Osteoblast (primary cell): ENCODE measurements at regions not wholly inside any gene's neighbourhood (a gene's known extent, or its start where the extent isn't known, plus 50 kb on each side); places are given as distances from the start of the nearest gene placed in this dataset.

Experiments
- DNase-seq: peaks from one replicate; pipeline ENCODE4 v3.0.0; 2011; ENCODE audit warnings: low spot score, mixed read lengths; ENCODE audit not compliant: insufficient read length; ENCODE audit errors: missing footprints
- H2AFZ ChIP-seq: 2 replicates; pipeline ENCODE4 v1.6.0; 2011; ENCODE audit warnings: mild to moderate bottlenecking, low read length
- H3K27ac ChIP-seq: 2 replicates; pipeline ENCODE4 v1.5.1; 2011; ENCODE audit warnings: mild to moderate bottlenecking, low read depth, low read length, moderate library complexity
- H3K27me3 ChIP-seq: 2 replicates; pipeline ENCODE4 v1.6.0; 2012; ENCODE audit warnings: mild to moderate bottlenecking, control low read depth, inconsistent platforms, low read length, moderate library complexity; ENCODE audit not compliant: insufficient read depth
- H3K36me3 ChIP-seq: 2 replicates; pipeline ENCODE4 v1.5.1; 2011; ENCODE audit warnings: mild to moderate bottlenecking, low read length, control low read depth, moderate library complexity; ENCODE audit not compliant: insufficient read depth
- H3K4me1 ChIP-seq: 2 replicates; pipeline ENCODE4 v1.5.1; 2011; ENCODE audit warnings: mild to moderate bottlenecking, low read length, control low read depth, moderate library complexity; ENCODE audit not compliant: insufficient read depth
- H3K4me2 ChIP-seq: 2 replicates; pipeline ENCODE4 v1.6.0; 2011; ENCODE audit warnings: mild to moderate bottlenecking, low read length; ENCODE audit not compliant: insufficient read depth
- H3K4me3 ChIP-seq: fragments of 200-600 bp; sonication (generic); 3 replicates; pipeline ENCODE4 v1.5.1; 2012; ENCODE audit warnings: mild to moderate bottlenecking, low read length, inconsistent platforms; ENCODE audit not compliant: insufficient read depth
- H3K79me2 ChIP-seq: 2 replicates; pipeline ENCODE4 v1.6.0; 2012; ENCODE audit warnings: mild to moderate bottlenecking, low read length, control low read depth, inconsistent platforms; ENCODE audit not compliant: insufficient read depth
- H3K9me3 ChIP-seq: 2 replicates; pipeline ENCODE4 v1.5.1; 2011; ENCODE audit warnings: low read depth, low read length, control low read depth
- H4K20me1 ChIP-seq: 2 replicates; pipeline ENCODE4 v1.6.0; 2012; ENCODE audit warnings: mild to moderate bottlenecking, low read length, control low read depth; ENCODE audit not compliant: insufficient read depth
- TF ChIP-seq, protein P1 (sequence below): IDR thresholded peaks from 2 replicates; pipeline ENCODE4 v1.5.1; 2011; ENCODE audit warnings: mild to moderate bottlenecking, low read depth, low read length, moderate library complexity; ENCODE audit errors: extremely low read depth

DNA sequence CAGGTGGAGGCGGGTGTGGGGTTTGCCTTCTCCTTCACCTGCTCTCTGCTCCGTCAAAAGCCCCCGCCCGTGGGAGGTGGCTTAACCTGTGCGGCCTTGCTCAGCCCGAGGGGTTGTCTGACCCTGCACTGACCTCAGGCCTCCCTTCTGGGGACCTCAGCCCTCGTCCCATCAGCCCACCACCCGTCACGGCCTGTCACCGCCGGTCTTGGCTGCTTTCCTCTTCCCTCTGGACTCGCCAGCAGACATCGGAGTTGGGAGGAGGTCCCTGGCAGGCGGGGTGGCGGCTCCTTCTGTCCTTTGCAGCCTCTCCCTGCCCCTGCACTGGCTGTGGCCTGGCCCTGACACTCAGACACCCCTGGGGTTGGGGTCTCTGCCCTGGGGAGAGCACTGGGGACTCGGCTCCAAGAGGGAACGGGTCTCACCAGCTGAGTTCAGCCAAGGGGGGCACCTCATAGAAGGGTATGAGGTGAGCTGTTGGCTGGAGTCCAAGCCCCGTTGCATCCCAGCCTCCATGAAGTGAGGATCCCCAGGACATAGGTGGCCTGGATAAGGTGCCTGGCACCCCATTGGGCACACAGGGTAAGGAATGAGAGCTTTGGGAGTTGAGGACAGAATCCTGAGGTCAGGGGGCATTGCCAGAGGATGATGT, 999.6 kb downstream of the BRD1 start:
- H3K4me3 ChIP-seq = no peak overlapping the region
- no peak overlapping the region for H3K27ac ChIP-seq
- H3K79me2 ChIP-seq = no peaks in the 10 kb centered on the region
- H3K27me3 ChIP-seq = no peaks in the 10 kb centered on the region
- no peaks in the 10 kb centered on the region for H3K36me3 ChIP-seq
- TF ChIP-seq, protein P1, sequence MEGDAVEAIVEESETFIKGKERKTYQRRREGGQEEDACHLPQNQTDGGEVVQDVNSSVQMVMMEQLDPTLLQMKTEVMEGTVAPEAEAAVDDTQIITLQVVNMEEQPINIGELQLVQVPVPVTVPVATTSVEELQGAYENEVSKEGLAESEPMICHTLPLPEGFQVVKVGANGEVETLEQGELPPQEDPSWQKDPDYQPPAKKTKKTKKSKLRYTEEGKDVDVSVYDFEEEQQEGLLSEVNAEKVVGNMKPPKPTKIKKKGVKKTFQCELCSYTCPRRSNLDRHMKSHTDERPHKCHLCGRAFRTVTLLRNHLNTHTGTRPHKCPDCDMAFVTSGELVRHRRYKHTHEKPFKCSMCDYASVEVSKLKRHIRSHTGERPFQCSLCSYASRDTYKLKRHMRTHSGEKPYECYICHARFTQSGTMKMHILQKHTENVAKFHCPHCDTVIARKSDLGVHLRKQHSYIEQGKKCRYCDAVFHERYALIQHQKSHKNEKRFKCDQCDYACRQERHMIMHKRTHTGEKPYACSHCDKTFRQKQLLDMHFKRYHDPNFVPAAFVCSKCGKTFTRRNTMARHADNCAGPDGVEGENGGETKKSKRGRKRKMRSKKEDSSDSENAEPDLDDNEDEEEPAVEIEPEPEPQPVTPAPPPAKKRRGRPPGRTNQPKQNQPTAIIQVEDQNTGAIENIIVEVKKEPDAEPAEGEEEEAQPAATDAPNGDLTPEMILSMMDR = no peak
- H3K4me2 ChIP-seq = no peak overlapping the region
- peaks cover 2% of the 10 kb centered on the region for H3K9me3 ChIP-seq
- H2AFZ ChIP-seq = no peak overlapping the region
- H4K20me1 ChIP-seq = no peaks in the 10 kb centered on the region
- no peaks in the 10 kb centered on the region for H3K4me1 ChIP-seq
- no peak for DNase-seq

DNA sequence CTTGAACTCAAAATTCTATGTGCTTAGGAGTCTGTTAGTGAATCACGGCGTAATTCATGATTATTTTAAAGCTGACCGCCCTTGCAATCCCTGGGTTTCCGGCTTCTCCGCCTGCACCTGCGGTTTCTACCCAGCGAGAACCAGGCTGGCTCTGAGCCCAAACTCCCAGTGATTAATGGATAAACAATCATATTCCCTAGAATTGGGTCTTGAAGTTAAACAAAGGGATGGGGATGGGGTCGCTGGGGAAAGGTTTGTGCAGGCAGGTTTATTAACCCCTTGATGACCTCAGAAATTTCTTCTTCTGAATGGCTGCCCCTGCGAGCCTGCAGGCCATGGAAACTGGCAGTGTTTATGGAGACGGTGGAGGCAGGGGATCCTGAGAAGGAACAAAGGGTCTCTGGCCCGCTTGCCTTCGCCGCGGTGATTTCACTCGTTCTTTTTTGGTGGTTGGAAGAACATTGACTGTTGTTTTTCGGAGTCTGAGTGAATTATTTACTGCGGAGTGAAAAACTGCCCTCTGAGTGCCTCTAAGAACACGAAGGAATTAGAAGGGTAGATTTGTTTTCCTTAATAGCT, 1000.3 kb downstream of the BRD1 start:
- no peaks in the 10 kb centered on the region for H3K79me2 ChIP-seq
- H3K27ac ChIP-seq = no peak overlapping the region
- no peak overlapping the region for H2AFZ ChIP-seq
- no peak overlapping the region for H3K4me2 ChIP-seq
- no peaks in the 10 kb centered on the region for H4K20me1 ChIP-seq
- H3K4me3 ChIP-seq = no peak overlapping the region
- H3K4me1 ChIP-seq = no peaks in the 10 kb centered on the region
- TF ChIP-seq, protein P1 = no peak
- H3K27me3 ChIP-seq = no peaks in the 10 kb centered on the region
- no peak for DNase-seq
- no peaks in the 10 kb centered on the region for H3K36me3 ChIP-seq
- peaks cover 2% of the 10 kb centered on the region for H3K9me3 ChIP-seq

DNA sequence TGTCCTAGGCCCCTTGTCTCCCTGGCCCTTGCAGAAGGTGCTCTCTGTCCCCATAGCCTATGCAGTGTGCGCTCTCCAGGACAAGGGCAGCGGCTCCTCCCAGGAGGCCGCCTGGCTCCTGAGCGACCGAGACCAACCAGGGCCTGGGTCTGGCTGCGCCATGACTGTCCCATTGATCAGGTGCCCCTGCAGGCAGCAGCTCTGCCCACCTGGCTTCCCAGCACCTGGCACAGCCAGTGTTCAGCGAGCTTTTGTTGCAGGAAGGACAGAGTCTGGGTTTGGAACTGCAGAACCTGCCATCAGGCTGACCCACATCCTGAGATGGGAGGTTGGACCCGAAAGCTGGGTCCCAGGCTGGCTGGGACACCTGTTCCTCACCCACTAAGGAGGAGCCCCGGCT, 1001.1 kb downstream of the BRD1 start:
- H3K4me3 ChIP-seq = no peak overlapping the region
- H4K20me1 ChIP-seq = no peaks in the 10 kb centered on the region
- no peaks in the 10 kb centered on the region for H3K36me3 ChIP-seq
- H3K4me1 ChIP-seq = no peaks in the 10 kb centered on the region
- no peak for DNase-seq
- TF ChIP-seq, protein P1 = no peak
- no peaks in the 10 kb centered on the region for H3K27me3 ChIP-seq
- H2AFZ ChIP-seq = no peak overlapping the region
- no peak overlapping the region for H3K27ac ChIP-seq
- H3K9me3 ChIP-seq = peaks cover 2% of the 10 kb centered on the region
- H3K79me2 ChIP-seq = no peaks in the 10 kb centered on the region
- no peak overlapping the region for H3K4me2 ChIP-seq

DNA sequence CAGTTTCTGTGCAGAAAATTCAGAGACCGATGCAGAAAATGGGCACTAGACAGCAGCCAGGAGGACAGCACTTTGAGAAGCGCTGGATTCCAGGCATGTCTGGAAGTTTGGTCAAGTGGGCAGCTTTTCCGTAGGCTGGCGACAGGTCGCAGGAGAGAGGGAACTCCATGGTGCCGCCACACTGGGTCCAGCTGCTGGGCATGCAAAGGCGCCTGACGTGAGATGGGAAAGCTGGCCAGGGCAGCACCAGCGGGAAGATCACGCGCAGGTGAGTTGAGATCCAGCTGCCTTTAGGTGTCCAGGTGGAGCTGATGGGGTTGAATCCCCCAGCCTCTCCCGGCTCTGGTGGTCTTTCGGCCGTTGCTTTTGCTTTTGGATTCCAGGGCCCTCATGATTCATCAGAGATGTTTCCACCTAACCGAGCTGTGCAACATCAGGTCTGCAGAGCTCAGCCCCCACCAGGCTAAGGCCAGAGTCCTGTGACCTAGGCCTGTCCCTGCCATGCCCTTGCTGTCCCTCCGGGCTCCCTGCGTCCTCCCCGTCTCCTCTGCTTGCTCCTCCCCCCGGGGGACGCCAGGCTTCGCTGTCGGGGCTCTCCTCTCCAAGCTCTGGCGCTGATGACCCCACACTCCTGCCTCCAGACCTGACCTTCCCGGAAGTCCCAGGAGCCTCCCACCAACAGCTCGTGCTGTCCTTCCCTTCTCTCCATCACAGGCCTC, 1001.7 kb downstream of the BRD1 start:
- no peak overlapping the region for H3K4me2 ChIP-seq
- H3K4me3 ChIP-seq = no peak overlapping the region
- H3K27me3 ChIP-seq = no peaks in the 10 kb centered on the region
- no peak overlapping the region for H2AFZ ChIP-seq
- peaks cover 2% of the 10 kb centered on the region for H3K9me3 ChIP-seq
- H3K36me3 ChIP-seq = no peaks in the 10 kb centered on the region
- no peak overlapping the region for H3K27ac ChIP-seq
- no peak for DNase-seq
- H3K79me2 ChIP-seq = no peaks in the 10 kb centered on the region
- TF ChIP-seq, protein P1 = no peak
- no peaks in the 10 kb centered on the region for H3K4me1 ChIP-seq
- H4K20me1 ChIP-seq = no peaks in the 10 kb centered on the region
